ENCODE measurements at regions not wholly inside any gene's neighbourhood (a gene's known extent, or its start where the extent isn't known, plus 50 kb on each side); places are given as distances from the start of the nearest gene placed in this dataset.
"Not testable (repeated sequence)": the region's sequence is repeated elsewhere in the genome, so short reads cannot be mapped to it uniquely, and the experiment has no call there.

DNA sequence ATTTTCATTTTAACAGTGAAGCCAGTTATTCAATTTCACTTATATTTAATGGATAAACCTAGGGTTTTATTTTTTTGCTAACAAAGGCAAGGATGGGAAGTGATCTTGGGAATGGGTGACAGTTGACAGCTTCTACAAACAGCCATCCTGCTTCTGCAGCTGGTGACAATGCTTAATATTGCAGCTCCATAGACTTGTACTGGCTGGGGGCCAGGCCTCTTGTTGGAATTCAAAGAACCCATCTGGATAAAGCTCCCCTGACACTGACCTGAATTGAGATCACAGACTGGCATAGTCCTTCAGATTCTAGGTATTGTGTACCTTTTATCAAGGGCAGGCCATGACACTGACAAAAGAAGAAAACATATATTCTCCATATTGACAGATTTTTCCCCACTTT lies 664.6 kb upstream of the FOXG1 start:
- DNase-seq (ENCODE audit: low read depth, low spot score): no peak

DNA sequence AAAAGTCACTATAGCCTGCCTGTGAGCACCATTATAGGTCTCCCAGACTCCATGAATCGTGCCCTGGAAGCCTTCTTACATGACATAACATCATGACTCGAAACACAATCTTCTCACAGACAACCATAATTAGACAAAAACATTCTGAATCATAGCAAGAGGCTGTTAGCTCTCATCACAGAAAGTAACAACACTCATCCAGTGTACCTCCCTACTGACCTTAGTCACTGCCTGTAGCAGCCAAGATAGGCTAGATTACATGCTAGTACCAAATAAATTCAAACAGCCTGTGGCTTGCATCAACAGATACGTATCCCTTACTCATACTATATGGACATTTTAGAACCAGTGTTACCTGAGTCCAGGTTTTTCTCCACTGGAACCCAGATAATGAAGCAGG lies 663.8 kb upstream of the FOXG1 start:
- no peak for DNase-seq (ENCODE audit: low read depth, low spot score)

DNA sequence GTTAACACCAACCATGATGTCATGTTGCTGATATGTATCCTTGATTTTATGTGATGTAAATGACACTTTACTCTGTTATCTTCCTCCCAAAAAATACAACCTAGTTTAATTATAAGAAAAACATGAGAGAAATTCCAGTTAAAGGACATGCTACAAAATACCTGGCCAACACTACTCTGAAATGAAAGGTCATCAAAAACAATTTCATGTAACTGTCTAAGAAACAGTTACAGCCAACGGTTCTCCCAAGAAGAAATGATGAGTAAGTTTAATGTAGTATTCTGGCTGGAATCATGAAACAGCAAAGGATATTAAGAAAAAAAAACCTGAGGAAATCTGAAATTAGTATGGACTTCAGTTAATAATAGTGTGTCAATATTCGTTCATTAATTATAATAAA lies 653.3 kb upstream of the FOXG1 start:
- DNase-seq (ENCODE audit: low read depth, low spot score): no peak

DNA sequence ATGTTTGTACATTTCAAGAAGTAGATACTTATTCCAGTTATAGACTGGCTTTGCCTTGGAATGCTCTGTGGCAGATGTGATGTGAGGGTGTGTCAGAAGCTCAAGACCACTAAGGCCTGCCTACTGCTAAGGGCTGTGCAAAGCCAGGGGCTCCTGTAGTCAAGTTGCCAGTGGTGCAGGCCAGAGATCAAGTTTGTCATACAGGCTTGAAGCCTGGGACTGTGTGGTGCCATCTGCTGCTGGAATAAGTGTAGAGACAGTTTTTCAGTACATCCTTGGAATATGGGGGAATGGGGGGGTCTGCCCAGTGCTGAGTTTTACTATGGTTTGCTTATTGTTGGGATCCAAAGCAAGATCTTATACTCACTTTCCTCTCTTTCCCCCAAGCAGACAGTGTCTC lies 649.9 kb upstream of the FOXG1 start:
- DNase-seq (ENCODE audit: low read depth, low spot score): no peak

DNA sequence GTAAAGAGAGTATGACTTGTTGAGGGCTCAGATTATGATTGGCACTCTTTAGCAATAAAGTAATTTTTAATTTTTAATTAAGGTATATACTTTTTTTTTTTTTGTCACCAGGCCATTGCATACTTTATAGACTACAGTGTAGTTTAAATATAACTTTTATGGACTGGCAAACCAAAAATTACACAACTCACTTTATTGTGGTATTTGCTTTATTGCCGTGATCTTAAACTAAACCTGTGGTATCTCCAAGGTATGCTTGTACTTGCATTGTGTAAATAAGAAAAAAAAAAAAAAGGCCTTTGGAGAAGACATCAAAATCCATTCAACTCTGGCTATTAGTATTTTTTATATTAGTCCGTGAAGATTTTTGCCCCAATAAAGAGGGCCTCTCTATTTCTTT lies 646.7 kb upstream of the FOXG1 start:
- no peak for DNase-seq (ENCODE audit: low read depth, low spot score)

DNA sequence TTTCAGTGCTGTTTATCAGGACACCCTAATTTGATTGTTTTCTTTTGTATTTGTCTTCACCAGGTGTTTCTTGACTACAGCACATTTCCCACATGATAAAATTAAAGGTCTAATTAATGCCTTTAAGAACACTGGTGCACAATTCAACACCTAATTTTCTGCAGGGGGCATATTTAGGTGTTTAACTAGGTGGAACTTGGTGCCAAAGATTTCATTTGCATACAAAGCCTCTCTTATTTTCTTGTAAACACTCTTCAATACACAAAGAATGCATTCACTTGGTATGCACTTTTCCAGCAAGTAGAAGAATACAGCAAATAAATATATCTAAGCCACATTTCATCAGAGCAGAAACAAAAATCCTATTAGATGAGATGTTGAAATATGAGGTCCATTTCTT lies 646.2 kb upstream of the FOXG1 start:
- no peak for DNase-seq (ENCODE audit: low read depth, low spot score)

DNA sequence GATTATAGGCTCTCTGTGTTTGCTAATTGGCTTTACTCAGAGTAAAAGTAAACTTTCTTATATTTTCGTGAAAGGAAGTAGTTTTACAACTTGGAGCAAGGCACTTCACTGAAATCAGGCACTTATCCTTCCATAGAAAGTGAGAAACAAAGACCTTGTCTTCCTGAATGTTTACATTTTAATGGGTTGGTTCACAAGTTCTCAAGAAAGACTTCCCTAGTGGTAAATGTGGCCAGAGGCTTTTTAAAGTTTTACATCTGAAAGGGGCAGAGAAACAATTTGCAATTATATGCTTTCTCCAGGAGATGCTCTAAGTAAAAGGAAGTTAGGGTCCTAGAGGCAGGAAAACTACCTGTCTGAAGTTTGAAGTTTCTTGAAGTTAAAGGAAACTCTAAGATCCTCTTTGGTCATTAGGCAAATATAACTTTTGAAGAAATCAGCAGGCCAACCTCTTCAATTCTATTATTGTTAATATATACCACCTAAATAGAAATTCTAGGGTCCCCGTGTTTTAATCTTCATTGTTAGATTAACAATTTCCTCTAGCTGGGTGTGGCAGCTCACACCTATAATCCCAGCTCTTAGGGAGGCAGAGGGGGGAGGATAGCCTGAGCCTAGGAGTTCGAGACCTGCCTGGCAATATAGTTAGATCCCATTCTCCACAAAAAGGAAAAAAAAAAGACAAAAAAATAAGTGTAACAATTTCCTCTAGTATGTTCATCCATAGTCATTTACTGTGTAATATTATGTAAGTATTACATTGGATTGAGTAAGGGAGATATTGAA lies 644.9 kb upstream of the FOXG1 start:
- DNase-seq (ENCODE audit: low read depth, low spot score): peak; percentile 47

DNA sequence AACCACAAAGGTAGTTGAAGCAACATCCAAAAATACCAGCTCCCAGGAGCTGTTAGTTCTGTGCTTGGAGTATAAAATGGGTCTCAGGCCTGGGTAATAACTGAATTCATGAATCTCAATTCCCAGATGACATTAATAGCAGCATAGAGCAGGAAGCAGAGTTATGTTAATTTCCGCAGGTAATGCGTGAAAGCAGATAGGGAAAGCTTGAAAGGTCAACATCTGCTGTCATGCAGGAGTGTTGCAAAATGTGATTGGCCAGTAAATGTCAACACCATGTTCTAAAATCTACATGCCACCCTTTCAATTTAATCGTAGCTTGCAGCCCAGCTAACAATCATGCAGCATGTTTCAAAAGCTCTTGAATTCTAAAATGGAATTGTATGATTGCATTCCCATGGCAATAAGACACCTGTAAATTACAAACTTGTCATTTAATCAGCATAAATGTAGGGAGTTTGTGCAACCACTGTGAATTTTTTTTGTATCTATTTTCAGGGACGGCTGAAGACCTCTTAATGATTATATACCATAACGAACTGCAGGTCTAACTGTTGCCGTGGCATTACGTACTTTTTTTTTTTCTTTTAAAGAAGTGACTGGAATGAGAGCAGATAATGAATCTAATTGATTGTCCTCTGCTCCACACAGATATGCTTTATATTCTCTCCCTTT lies 635.8 kb upstream of the FOXG1 start:
- DNase-seq (ENCODE audit: low read depth, low spot score): no peak

DNA sequence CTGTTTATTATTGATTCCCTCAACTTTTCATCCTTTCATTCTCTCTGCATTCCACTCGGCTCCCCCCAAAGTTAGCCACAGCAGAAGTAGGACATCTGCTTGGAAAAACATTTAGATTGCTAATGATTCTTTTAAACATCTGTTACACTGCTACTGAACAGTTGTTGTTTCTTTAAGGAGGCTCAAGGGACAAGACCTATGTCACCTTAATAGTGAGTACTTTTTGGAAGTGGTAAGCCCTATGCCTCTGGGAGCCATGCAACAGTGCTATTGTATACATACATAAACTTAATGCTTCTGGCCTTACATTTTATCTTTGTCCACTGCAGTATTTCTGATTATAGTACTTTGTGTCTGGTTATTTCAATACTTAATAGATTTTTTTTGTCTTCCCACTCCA lies 628.2 kb upstream of the FOXG1 start:
- no peak for DNase-seq (ENCODE audit: low read depth, low spot score)

DNA sequence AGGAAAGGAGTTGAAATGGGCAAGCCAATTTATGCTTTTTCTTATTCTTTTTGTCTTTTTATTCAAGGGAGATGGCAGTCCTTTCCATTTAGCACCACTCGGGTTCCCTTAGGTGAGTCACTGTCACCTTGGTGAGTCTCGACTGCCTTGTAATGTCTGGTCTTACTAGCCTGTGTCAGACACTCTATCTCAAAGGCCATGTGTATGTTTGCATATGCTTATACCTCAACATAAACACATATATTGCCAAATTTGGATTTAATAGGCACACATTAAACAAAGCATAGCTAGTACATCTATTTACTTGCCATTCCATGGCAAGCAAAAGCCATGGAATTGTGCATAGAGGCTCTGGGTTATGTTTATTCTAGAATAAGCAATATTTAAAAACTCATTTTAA lies 624.9 kb upstream of the FOXG1 start:
- DNase-seq (ENCODE audit: low read depth, low spot score): no peak

DNA sequence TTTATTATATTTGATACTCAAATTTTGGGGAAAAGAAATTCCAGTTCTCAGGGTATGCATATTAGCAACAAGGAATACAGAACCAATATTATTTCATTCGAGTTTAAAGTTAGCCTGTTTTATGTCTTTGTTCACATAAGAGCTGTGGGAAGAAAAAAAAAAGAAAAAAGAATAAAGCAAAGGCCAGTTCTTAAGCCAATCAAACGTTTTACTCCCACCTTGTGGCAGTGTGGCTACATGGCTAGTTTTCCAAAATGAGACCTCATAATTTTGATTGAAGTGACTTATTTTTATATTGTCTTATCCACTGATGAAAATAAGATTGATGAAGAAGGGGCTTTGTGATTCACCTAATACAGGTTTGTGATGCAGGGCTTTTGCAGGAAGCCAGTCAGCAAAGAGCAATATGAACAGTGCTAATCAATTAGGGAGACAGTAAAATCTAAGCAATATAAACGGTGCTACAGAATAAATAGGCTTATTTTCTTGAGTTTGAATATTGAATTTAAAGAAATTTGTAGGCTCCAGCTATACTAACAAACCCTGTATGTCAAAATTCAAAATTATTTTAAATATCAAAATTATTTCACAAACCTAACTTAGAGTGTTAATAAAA lies 624.1 kb upstream of the FOXG1 start:
- DNase-seq (ENCODE audit: low read depth, low spot score): no peak

DNA sequence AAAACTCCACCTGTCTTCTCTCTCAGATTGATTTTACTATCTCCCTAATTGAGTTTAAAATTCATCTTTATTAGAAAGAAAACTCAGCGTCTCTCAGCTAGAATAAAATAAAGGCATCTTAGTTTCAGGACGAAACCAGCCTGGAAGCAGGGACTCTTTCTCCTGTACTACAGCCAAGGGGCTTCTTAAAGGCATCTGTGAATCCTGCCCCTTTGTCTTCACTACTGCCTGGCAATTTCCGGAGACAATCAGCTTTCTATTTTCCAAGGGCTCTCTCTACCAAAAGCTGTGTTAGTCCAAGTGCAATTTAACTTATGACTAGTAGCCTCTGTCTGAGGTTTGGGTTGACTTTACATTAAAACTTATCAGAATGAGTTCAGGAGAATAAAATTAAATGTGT lies 623.3 kb upstream of the FOXG1 start:
- DNase-seq (ENCODE audit: low read depth, low spot score): no peak

DNA sequence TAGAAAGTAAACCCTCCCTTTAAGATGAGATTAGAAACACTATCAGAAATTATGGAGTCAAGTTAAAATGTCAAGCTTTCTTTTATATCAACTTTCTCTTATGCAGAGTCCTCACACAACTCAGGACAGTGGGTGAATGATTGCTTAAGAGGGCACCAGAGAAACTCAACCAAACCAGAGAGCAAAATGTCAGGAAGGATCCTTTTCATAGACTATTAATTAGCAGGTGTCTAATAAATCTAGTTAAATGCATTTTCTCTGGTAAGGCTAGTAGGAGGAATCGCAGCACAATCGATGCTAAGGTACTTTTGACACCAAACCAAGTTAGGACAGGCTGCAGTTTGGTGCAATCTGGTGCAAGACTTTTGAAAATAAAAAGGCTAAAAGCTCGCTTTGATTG lies 614.7 kb upstream of the FOXG1 start:
- no peak for DNase-seq (ENCODE audit: low read depth, low spot score)

DNA sequence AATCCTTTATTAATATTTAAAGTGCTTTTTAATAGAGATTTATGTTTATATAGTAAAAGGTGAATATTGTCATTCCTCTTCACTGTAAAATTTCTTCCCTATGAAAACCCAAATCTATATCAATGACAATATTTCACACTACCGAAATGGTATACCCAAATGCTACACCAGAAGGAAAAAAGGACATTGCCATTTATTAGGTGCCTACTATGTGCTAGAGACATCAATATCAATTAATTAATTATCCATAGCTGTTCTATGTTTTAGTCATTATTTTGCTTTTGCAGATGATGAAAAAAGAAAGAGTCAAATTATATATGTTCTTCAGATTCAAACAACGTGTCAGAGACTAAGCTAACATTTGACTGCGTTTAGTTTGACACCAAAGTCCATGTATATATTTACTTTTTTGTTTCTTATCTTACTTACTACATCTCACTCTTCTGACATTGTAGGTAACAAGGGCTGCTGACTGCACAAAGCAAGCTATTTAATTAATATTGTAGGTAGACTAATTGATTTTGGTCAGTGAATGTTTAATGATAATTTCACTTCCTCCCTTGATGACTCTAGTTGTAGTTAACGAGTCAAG lies 614.0 kb upstream of the FOXG1 start:
- DNase-seq (ENCODE audit: low read depth, low spot score): no peak

DNA sequence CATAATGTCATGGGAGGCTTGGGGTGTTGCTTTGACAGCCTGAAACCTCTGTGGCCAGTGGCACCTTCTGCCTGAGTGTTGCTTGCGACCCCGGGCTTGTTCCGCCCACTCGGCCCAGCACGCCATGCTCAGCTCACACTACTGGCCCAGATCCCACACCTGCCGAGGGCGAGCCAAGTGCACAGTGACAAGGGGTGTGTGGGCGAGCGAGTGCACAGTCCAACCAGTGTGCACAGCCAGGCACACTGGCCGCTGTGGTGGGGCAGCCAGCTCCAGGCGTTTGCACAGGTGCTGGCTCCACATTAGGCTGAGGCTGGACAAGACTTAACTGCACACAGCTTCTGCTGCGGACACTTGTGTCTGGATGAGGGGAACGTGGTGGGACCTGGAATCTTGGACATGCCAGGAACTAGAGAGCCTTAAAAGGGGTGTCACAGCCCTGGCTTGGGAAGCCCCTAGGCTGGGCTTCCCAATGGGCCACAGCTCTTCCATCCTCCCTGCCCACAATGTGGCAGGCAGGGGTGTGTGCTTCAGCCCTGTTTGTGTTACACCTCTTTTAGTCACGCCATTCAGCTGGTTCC lies 609.2 kb upstream of the FOXG1 start:
- DNase-seq (ENCODE audit: low read depth, low spot score): no peak

DNA sequence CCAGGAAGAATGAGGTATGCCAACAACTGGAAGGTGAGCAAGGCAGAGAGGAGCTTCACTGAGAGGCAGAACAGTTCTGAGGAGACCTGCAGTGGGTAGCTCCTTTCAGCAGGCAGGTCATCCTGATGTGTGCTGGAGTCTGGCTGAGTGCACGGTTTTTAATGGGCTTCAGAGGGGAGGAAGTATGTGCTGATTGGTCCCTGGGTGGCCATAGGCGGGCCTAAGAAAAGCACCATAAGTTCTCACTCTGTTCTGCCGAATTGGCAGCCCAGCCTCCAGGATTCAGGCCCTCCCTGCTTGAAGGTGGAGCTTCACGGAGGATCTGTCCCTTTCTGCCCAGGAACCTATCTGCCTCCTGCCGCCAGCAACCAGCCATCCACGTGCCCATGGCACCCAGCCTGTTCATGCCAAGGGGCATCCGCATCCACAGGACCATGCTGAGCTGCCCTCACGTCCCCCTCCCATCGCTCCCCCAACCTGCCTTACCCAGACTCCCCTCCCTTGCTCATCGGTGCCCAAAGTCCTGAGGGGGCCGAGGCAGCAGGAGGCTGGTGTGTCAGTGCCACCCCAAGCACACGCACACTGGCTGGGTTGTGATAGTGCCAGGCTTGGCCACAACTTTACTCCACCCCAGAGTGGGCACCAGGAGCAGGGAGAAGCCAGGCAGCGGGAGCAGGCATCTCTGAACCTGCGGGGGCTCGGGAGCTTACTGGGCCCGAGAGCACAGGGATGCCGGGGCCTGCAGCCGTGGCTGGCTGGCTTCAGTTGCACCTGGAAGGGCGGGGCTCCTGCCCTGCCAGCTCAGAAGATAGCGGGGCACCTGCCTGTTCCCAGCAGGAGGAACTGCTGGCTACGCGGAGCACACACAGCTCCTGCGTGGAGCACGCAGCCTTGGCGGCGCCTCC lies 608.4 kb upstream of the FOXG1 start:
- DNase-seq (ENCODE audit: low read depth, low spot score): no peak

DNA sequence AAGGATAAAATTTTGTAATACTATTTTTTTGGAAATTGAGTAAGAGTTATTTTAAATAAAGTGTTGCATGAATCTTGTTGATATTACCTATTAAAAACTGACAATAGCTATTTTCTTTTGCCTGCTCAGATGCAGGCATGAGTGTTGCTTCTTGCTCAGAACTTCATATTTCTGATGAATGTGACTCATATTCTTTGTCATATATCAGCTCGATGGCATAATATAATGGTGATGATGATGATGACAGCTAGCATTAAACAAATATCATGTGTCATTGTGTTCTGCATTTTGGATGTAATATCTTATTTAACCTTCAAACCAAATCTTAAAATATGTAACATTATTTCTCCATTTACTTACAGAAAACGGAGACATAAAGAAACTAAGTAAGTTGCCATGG lies 605.5 kb upstream of the FOXG1 start:
- DNase-seq (ENCODE audit: low read depth, low spot score): no peak

DNA sequence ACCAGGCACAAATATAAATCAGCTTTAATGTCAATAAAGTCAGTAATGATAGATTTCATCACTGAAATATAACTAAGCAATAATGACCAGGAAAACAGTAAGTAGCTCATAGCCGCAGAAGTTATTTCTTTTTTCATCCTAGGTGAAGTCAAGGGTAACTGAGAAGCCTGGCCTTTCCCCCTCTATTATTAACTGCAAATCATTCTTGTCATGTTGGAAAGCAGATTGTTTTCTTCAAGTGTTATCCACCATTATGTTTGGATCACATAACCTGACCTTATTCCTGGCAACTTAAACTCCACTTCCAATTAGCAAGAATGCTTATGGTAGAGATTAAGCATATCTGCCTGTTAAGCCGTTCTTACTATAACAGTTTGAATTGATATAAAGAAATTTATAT lies 603.4 kb upstream of the FOXG1 start:
- no peak for DNase-seq (ENCODE audit: low read depth, low spot score)

DNA sequence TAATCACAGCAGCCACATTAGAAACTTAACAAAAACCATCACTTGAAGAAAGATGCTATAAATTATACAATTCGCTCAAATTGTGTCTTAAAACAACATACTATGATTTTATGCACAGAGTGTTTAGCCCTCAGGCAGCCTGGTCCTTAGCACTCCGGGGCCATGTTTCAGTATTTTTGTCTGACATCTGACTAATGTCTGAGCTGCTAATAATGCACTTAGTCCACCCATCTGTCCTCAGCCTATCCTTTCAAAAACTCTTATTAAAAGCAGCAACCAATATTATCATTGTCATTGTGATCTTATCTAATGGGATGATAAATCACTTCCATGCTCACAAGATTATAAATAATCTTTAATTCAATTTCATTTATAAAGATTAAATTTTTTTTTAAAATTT lies 602.7 kb upstream of the FOXG1 start:
- no peak for DNase-seq (ENCODE audit: low read depth, low spot score)

DNA sequence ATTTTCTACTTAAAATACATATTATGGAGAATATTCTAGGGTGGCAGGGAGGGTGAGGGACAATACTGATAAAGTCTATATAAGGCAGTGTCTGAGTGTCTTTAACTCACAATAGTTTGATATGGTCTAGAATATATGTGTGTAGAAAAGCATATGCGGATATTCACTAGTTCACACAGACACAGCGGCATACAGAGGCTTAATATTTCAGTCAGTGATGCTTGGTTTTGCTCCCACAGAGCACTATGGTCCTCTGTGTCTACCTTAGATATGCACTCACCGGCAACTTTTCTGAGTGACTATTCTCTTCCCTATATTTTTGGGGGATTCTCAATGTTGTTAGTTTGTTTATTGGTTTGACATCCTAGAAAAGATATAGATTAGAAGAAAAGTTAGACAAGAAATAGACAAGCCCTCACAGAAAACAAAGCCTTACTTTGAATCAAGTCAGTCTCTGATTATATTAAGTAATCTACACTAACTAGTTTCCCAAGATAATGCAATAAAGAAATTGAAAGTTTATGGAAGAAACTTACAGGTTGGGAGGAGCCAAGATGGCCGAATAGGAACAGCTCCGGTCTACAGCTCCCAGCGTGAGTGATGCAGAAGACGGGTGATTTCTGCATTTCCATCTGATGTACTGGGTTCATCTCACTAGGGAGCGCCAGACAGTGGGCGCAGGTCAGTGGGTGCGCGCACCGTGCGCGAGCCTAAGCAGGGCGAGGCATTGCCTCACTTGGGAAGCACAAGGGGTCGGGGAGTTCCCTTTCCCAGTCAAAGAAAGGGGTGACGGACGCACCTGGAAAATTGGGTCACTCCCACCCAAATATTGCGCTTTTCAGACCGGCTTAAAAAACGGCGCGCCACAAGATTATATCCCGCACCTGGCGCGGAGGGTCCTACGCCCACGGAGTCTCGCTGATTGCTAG lies 578.4 kb upstream of the FOXG1 start:
- not testable (repeated sequence) for DNase-seq (ENCODE audit: low read depth, low spot score)
